Astrocyte of the cerebellum (primary cell): ENCODE measurements at regions not wholly inside any gene's neighbourhood (a gene's known extent, or its start where the extent isn't known, plus 50 kb on each side); places are given as distances from the start of the nearest gene placed in this dataset.
A peak's percentile ranks its signal among the peaks of the same experiment; 100 is the strongest.

ENCODE experiments used
- DNase-seq: peaks from one replicate; pipeline ENCODE4 v3.0.0-alpha.2; 2011; ENCODE audit warnings: low read depth
- H3K4me3 ChIP-seq: 2 replicates; pipeline ENCODE4 v1.5.1; 2011; ENCODE audit warnings: mild to moderate bottlenecking, low read depth, low read length, moderate library complexity
- in situ Hi-C: cut with HindIII; loops from 2 replicates; pipeline ENCODE4 v1.10.0; 2017; ENCODE audit warnings: low sequenced_read_pairs
- TF ChIP-seq, protein P1 (sequence below): IDR thresholded peaks from 2 replicates; pipeline ENCODE4 v1.5.1; 2012; ENCODE audit warnings: low read length, low read depth, moderate library complexity, mild to moderate bottlenecking; ENCODE audit errors: missing control alignments

DNA sequence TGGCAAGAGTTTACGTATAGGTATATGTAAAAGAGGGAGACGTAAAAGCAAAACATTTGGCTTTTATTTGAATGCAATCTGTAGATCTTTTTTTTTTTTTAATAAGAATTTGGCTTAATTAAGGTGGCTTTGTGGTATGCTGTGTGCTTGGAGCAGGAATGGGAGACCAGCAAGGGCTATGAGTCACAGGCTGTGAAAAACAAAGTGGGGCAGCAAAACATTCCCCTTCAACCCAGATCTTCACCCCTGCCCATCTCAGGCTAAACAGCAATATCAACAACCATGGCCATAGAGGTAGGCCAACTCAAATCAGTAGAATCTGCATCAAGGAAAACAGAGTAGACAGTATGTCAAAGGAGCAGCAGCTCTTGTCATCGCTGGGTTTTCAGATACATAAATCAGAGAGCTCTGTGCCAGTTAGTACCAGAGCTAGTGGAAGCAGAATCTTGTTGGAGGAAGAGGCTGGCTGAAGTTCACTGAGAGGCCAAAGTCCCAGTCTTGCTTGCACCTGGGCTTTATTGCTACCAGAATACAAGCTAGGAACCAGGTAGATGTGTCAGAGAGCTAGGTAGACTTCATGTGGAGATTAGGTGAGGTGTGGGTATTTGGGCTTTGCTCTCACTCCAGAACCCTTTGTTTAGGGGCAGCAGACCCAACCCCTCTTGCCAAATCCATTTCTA is 191.5 kb upstream of the FANCL start:
- TF ChIP-seq, protein P1, sequence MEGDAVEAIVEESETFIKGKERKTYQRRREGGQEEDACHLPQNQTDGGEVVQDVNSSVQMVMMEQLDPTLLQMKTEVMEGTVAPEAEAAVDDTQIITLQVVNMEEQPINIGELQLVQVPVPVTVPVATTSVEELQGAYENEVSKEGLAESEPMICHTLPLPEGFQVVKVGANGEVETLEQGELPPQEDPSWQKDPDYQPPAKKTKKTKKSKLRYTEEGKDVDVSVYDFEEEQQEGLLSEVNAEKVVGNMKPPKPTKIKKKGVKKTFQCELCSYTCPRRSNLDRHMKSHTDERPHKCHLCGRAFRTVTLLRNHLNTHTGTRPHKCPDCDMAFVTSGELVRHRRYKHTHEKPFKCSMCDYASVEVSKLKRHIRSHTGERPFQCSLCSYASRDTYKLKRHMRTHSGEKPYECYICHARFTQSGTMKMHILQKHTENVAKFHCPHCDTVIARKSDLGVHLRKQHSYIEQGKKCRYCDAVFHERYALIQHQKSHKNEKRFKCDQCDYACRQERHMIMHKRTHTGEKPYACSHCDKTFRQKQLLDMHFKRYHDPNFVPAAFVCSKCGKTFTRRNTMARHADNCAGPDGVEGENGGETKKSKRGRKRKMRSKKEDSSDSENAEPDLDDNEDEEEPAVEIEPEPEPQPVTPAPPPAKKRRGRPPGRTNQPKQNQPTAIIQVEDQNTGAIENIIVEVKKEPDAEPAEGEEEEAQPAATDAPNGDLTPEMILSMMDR = no peak
- DNase-seq = no peak
- H3K4me3 ChIP-seq = no peak overlapping the region
- in situ Hi-C loops = no loop called here

DNA sequence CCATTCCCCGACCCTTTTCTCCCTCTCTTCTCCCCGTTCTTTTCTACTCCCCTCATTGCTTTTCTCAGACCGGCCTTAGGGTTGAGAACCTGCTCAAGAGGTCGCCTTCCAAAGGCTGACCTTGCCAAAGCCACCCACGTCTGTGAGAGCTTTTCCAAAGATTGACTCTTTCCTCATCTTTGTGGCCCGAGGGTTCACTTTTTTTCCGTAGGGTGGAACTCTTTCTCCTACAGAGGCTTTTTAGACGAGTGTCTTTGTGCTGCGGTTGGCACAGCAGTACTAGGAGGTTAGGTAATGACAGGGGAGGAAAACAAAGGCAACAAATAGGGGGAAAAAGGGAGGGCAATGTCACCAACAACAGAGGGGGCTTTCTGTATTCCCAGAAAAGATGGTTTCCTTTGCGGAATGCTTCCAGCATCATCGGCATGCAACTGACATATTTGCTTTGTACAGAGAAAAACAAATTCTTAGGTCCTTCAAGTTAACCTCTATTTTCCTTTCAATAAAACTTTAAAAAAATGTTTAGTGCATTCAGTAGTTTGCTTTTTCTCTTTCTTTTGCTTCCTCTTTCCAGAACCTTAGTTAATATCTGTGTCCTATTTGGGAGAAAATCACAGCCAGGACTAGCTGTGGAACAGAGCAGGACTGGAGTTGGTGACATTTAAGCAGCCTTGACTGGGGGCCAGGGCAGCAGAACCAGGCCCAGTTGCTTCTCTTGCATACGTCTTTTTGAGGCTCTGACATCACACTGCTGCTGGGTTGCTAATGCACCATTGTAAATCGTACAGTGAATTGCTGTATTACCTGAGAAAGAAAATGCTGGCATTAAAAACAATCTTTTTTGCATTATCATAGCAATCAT is 188.1 kb upstream of the FANCL start:
- no peak for DNase-seq
- in situ Hi-C loops = no loop called here
- peak overlapping the region; percentile 64 for H3K4me3 ChIP-seq
- TF ChIP-seq, protein P1 = no peak

DNA sequence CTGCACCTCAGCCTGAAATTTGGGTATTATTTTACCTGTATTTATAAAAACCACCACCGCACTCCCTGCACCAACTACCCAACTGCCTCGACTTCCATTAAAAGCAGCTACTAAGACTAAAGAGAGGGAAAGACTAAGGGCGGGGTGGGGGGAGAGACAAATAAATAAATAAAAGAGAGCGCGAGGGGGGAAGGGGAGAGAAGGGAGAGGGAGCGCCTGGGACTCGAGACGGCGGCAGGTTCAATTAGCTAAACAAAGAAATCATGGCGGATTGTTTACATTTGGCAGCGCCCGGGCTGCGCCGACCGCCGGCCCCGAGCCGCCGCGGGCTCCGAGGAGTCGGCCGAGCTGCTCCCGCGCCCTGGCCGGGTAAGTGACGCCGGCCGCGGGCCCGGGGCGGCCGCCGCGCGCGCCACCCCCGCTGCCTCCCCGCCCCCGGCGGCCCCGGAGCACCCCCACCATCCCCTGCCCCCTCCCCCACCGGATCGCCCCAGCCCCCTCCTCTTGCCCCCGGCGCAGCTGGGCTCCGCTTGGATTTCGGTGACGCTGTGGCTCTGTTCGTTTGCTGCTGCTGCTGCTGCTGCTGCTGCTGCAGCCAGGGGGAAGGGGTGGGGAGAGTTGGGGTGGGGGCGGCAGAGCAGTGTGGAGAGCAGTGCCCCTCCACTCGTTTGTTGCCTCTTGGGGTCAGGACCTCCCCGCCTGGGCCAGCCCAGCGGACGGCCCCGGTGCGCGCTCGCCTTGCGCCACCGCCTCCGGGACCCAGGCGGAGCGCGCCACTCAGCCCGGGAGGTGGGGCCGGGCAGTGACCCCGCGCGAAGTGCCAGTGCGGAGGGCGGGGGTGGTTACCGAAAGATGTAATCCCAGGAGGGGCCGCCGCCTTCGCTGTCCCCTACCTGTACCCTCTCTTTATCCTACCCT is 187.2 kb upstream of the FANCL start:
- peak overlapping the region; percentile 64 for H3K4me3 ChIP-seq
- DNase-seq = no peak
- TF ChIP-seq, protein P1 = no peak
- in situ Hi-C loops = no loop called here

DNA sequence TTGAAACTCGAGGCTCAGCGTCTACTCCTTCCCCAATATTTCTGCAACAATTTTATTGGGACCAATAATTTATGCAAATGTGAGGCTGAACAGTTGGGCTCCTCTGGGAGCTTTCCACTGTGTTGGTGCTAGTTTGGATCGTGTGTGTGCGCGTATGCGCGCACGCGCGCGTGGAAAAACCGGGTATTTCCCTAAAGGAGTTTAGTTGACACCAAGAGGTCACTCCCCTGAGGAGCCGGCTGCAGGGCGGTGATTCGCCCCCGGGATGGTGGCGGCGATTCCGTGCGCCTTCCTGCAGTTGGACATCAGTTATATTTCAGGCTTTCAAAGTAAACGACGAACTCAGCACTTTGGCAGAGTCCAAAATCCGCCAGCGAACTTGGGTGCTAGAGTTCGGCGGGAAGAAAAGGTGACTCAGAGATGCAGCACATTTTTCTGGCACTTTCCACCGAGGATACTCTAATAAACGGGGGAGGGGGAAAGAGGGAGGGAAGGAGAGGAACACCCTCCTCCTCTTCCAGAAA is 186.5 kb upstream of the FANCL start:
- peak; percentile 20 for DNase-seq
- peak overlapping the region; percentile 64 for H3K4me3 ChIP-seq
- in situ Hi-C loops = no loop called here

DNA sequence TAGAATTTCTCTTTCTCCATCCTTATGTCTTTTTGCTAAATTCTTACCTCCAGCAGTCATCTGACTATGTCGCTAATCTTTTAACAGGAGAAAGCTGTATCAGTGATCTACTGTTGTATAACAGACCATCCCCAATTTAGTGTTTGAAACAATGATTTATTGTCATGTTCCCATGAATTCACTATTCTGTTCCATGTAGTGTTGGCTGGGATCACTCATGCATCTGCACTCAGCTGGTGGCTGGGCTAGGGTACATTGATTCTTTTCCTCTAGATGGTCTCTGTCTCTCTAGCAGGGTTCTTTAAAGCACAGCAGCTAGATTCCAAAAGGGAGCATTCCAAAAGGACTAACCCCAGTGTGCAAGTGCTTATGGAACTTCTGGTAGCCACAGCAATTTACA is 184.2 kb upstream of the FANCL start:
- TF ChIP-seq, protein P1 = no peak
- H3K4me3 ChIP-seq = no peak overlapping the region
- in situ Hi-C loops = no loop called here
- DNase-seq = no peak

More for the DNA sequence above, 186.5 kb upstream of the FANCL start:
- TF ChIP-seq, protein P1 = no peak

DNA sequence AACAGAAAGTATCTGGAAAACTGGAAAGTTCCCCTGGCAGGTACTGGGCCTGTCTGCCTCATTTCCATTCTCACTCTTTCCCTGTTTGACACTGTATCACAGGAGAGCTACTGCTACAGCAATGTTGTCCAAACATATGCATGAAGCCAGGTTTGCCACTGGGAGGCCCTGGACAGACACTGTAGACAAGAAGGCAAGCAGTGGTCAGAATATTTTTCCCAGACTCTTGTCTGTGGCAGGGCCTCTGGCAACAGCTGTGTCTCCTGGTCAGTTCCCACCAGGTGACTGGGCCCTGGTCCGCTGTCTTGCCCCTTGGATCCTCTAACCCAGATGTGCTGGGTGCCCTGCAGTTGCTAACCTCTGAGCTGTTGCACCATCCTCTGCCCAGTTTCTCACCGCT is 178.9 kb upstream of the FANCL start:
- H3K4me3 ChIP-seq = no peak overlapping the region
- in situ Hi-C loops = no loop called here
- TF ChIP-seq, protein P1 = no peak
- DNase-seq = no peak
